ENCODE measurements at regions not wholly inside any gene's neighbourhood (a gene's known extent, or its start where the extent isn't known, plus 50 kb on each side); places are given as distances from the start of the nearest gene placed in this dataset.

- no peaks in the 10 kb centered on the region for H3K36me3 ChIP-seq (ENCODE audit: insufficient read depth)
- H3K9ac ChIP-seq: no peak overlapping the region
- no peak for TF ChIP-seq CTCF (conservative IDR thresholded peaks at IDR 0.05; ENCODE audit: low read depth, low read length)
These were observed 87.4 kb upstream of the FAM20C start for GRCh38 chr7:105002-105401.

DNA sequence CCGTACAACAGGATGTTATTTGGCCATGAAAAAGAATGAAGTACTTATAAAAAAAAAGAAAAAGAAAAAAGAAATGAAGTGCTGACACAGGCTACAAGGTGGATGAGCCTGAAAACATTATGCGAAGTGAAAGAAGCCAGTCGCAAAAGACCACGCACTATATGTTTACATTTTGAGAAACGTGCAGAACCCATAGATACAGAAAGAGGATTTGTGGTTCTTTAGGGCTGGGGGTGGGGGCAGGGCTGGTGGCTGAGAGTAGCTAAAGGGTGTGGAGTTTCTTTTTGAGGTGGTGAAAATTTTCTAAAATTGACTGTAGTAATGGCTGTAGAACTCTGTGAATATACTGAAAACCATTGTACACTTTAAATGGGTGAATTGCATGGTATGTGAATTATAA, 86.0 kb upstream of the FAM20C start:
- no peaks in the 10 kb centered on the region for H3K36me3 ChIP-seq (ENCODE audit: insufficient read depth)
- H3K79me2 ChIP-seq (ENCODE audit: insufficient read depth, low read depth): no peaks in the 10 kb centered on the region
- no peak overlapping the region for H3K4me2 ChIP-seq
- no peaks in the 10 kb centered on the region for H4K20me1 ChIP-seq (ENCODE audit: insufficient read depth)
- H3K27me3 ChIP-seq (ENCODE audit: insufficient read depth, low read depth): peaks cover 11% of the 10 kb centered on the region; the same call in 1 of the 2 replicates
- no peak overlapping the region for H3K4me3 ChIP-seq (IDR thresholded peaks at IDR 0.05; ENCODE audit: insufficient read depth, low read depth, low read length)
- no peak overlapping the region for H3K9ac ChIP-seq
- TF ChIP-seq CTCF (conservative IDR thresholded peaks at IDR 0.05; ENCODE audit: low read depth, low read length): no peak
- H3K4me1 ChIP-seq (ENCODE audit: low read depth, poor library complexity, severe bottlenecking): no peaks in the 10 kb centered on the region
- no peak overlapping the region for H3K27ac ChIP-seq
- H2AFZ ChIP-seq (ENCODE audit: low read depth): no peak overlapping the region

More at GRCh38 chr7:105002-105401, 87.4 kb upstream of the FAM20C start:
- peaks cover 18% of the 10 kb centered on the region; the same call in 1 of the 2 replicates for H3K27me3 ChIP-seq (ENCODE audit: insufficient read depth, low read depth)
- no peak overlapping the region for H3K4me3 ChIP-seq (IDR thresholded peaks at IDR 0.05; ENCODE audit: insufficient read depth, low read depth, low read length)
- H3K27ac ChIP-seq: no peak overlapping the region
- no peak overlapping the region for H3K4me2 ChIP-seq
- H3K4me1 ChIP-seq (ENCODE audit: low read depth, poor library complexity, severe bottlenecking): no peaks in the 10 kb centered on the region
- H3K79me2 ChIP-seq (ENCODE audit: insufficient read depth, low read depth): no peaks in the 10 kb centered on the region
- no peaks in the 10 kb centered on the region for H4K20me1 ChIP-seq (ENCODE audit: insufficient read depth)
- no peak overlapping the region for H2AFZ ChIP-seq (ENCODE audit: low read depth)

DNA sequence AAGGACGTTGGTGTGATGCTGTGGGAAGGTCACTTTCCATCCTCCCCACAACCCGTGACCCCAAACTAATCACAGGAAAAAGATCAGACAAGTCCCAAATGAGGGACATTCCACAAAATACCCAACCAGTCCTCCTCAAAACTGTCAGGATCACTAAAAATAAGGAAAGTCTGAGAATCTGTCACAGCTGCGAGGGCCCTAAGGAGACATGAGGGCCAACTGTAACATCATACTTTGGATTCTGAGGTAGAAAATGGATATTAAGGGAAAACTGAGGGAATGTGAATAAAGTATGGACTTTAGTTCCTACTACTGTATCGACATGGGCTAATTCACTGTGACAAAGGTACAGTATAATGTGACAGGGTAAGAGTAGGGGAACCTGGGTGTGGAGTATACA, 85.1 kb upstream of the FAM20C start:
- peaks cover 11% of the 10 kb centered on the region; the same call in 1 of the 2 replicates for H3K27me3 ChIP-seq (ENCODE audit: insufficient read depth, low read depth)

GRCh38 chr7:107907-108306, 84.5 kb upstream of the FAM20C start:
- no peak for TF ChIP-seq CTCF (conservative IDR thresholded peaks at IDR 0.05; ENCODE audit: low read depth, low read length)
- H3K4me2 ChIP-seq: no peak overlapping the region
- no peak overlapping the region for H3K4me3 ChIP-seq (IDR thresholded peaks at IDR 0.05; ENCODE audit: insufficient read depth, low read depth, low read length)
- H2AFZ ChIP-seq (ENCODE audit: low read depth): no peak overlapping the region
- no peak overlapping the region for H3K27ac ChIP-seq
- no peaks in the 10 kb centered on the region for H4K20me1 ChIP-seq (ENCODE audit: insufficient read depth)
- H3K36me3 ChIP-seq (ENCODE audit: insufficient read depth): no peaks in the 10 kb centered on the region
- no peak overlapping the region for H3K9ac ChIP-seq
- H3K27me3 ChIP-seq (ENCODE audit: insufficient read depth, low read depth): peaks cover 15% of the 10 kb centered on the region; the same call in 1 of the 2 replicates
- no peaks in the 10 kb centered on the region for H3K79me2 ChIP-seq (ENCODE audit: insufficient read depth, low read depth)
- no peaks in the 10 kb centered on the region for H3K4me1 ChIP-seq (ENCODE audit: low read depth, poor library complexity, severe bottlenecking)

More for the DNA sequence above, 85.1 kb upstream of the FAM20C start:
- Histone ChIP-seq H4K20me1 (ENCODE audit: insufficient read depth) (no peaks in the 10 kb centered on the region), H3K9ac (no peak overlapping the region), H3K4me1 (ENCODE audit: low read depth, poor library complexity, severe bottlenecking) (no peaks in the 10 kb centered on the region), H2AFZ (ENCODE audit: low read depth) (no peak overlapping the region), H3K36me3 (ENCODE audit: insufficient read depth) (no peaks in the 10 kb centered on the region), H3K27ac (no peak overlapping the region), H3K79me2 (ENCODE audit: insufficient read depth, low read depth) (no peaks in the 10 kb centered on the region), H3K4me3 (IDR thresholded peaks at IDR 0.05; ENCODE audit: insufficient read depth, low read depth, low read length) (no peak overlapping the region), H3K4me2 (no peak overlapping the region)
- TF ChIP-seq CTCF (conservative IDR thresholded peaks at IDR 0.05; ENCODE audit: low read depth, low read length): no peak

Data from KMS-11 (cell line).